RKO (cell line): ENCODE measurements at regions not wholly inside any gene's neighbourhood (a gene's known extent, or its start where the extent isn't known, plus 50 kb on each side); places are given as distances from the start of the nearest gene placed in this dataset.

Experiments used
- DNase-seq: peaks from one replicate; pipeline ENCODE4 v3.0.0-alpha.2; 2016; ENCODE audit warnings: low spot score

GRCh38 chr7:86947929-86948328, 111.5 kb downstream of the ELAPOR2 start:
- DNase-seq, result no peak

GRCh38 chr7:86943447-86943846, 116.0 kb downstream of the ELAPOR2 start:
- no peak for DNase-seq

- no peak for DNase-seq
Observed at GRCh38 chr7:86942995-86943394, 116.5 kb downstream of the ELAPOR2 start.

GRCh38 chr7:86942081-86942480, 117.4 kb downstream of the ELAPOR2 start:
- DNase-seq, result no peak

GRCh38 chr7:86939197-86939814, 120.1 kb downstream of the ELAPOR2 start:
- DNase-seq, result peak; percentile 70

- DNase-seq, result no peak
Observed at GRCh38 chr7:86937363-86937878, 122.0 kb downstream of the ELAPOR2 start.

- DNase-seq, result no peak
Observed at GRCh38 chr7:86933295-86933845, 126.1 kb downstream of the ELAPOR2 start.

- DNase-seq, result peak; percentile 30
Observed at GRCh38 chr7:86932038-86932512, 127.4 kb downstream of the ELAPOR2 start.

- no peak for DNase-seq
Observed at GRCh38 chr7:86931439-86931838, 128.0 kb downstream of the ELAPOR2 start.

- DNase-seq, result no peak
Observed at GRCh38 chr7:86930554-86931307, 128.7 kb downstream of the ELAPOR2 start.

GRCh38 chr7:86929293-86930109, 130.0 kb downstream of the ELAPOR2 start:
- no peak for DNase-seq

GRCh38 chr7:86928308-86928707, 131.1 kb downstream of the ELAPOR2 start:
- no peak for DNase-seq

- DNase-seq, result peak; percentile 43
Observed at GRCh38 chr7:86926732-86927131, 132.7 kb downstream of the ELAPOR2 start.

- no peak for DNase-seq
Observed at GRCh38 chr7:86925221-86925620, 134.2 kb downstream of the ELAPOR2 start.

- no peak for DNase-seq
Observed at GRCh38 chr7:86923527-86923926, 135.9 kb downstream of the ELAPOR2 start.

- no peak for DNase-seq
Observed at GRCh38 chr7:86920154-86920553, 139.3 kb downstream of the ELAPOR2 start.

- DNase-seq, result no peak
Observed at GRCh38 chr7:86918245-86918644, 141.2 kb downstream of the ELAPOR2 start.

GRCh38 chr7:86916277-86916825, 143.1 kb downstream of the ELAPOR2 start:
- DNase-seq, result no peak

GRCh38 chr7:86914551-86914950, 144.9 kb downstream of the ELAPOR2 start:
- peak; percentile 29 for DNase-seq
